Breast epithelium (tissue), 4 donors: ENCODE measurements at regions not wholly inside any gene's neighbourhood (a gene's known extent, or its start where the extent isn't known, plus 50 kb on each side); places are given as distances from the start of the nearest gene placed in this dataset.
"Not testable (repeated sequence)": the region's sequence is repeated elsewhere in the genome, so short reads cannot be mapped to it uniquely, and the experiment has no call there.

Source experiments
- DNase-seq, 2 donors: peaks; one replicate each; pipeline ENCODE4 v3.0.0-alpha.2; 2019; ENCODE audit warnings: low spot score in 2 of 2
- H3K27ac ChIP-seq, 2 donors: fragments of 200-600 bp; sonication (generic) in 1 of 2; one replicate each; pipeline ENCODE4 v1.5.1; 2016 to 2019; ENCODE audit warnings: mild to moderate bottlenecking in 1 of 2
- H3K27me3 ChIP-seq, 2 donors: fragments of 200-600 bp; sonication (generic) in 1 of 2; one replicate each; pipeline versions ENCODE4 v1.5.1 to v1.6.0; 2017 to 2019; ENCODE audit warnings: control low read depth in 1 of 2, mild to moderate bottlenecking in 1 of 2
- H3K36me3 ChIP-seq: fragments of 200-600 bp; one replicate; pipeline ENCODE4 v1.5.1; 2019
- H3K4me1 ChIP-seq, 2 donors: fragments of 200-600 bp; sonication (generic); one replicate each; pipeline ENCODE4 v1.5.1; 2016 to 2019; ENCODE audit warnings: control low read depth in 1 of 2
- H3K4me3 ChIP-seq, 3 donors: fragments of 200-600 bp; sonication (generic); 1 replicate in 2 of 3; 2 replicates in 1 of 3; pipeline ENCODE4 v1.5.1; 2016 to 2019; ENCODE audit warnings: mild to moderate bottlenecking in 3 of 3, moderate library complexity in 2 of 3
- H3K9me3 ChIP-seq, 2 donors: fragments of 200-600 bp; sonication (generic) in 1 of 2; one replicate each; pipeline ENCODE4 v1.5.1; 2016 to 2019; ENCODE audit warnings: control low read depth in 1 of 2
- CTCF ChIP-seq, 3 donors: fragments of 450-650 bp; IDR thresholded peaks; one replicate each; pipeline ENCODE4 v1.5.1; 2016 to 2017; ENCODE audit warnings: antibody characterized with exemption in 3 of 3, mild to moderate bottlenecking in 3 of 3, moderate library complexity in 3 of 3
- POLR2A ChIP-seq: fragments of 450-650 bp; IDR thresholded peaks from one replicate; pipeline ENCODE4 v1.6.1; 2016; ENCODE audit warnings: antibody characterized with exemption, mild to moderate bottlenecking, moderate library complexity
- POLR2AphosphoS5 ChIP-seq, 3 donors: sonication (generic); formaldehyde crosslinking; IDR thresholded peaks; one replicate each; pipeline ENCODE4 v1.6.1; 2017; ENCODE audit warnings: antibody characterized with exemption in 3 of 3
- intact Hi-C: fragments of 100-400 bp; cut with DNase I; formaldehyde crosslinking; loops from one replicate; pipeline ENCODE4 v1.15.1; 2023; ENCODE audit warnings: low total_unique reads

- intact Hi-C loops: no loop called here
- no peak overlapping the region for H3K27ac ChIP-seq
- TF ChIP-seq POLR2A: no peak
- TF ChIP-seq CTCF (IDR thresholded peaks at IDR 0.05): no peak
- TF ChIP-seq POLR2AphosphoS5 (IDR thresholded peaks at IDR 0.05): no peak
- no peaks in the 10 kb centered on the region for H3K36me3 ChIP-seq
- no peaks in the 10 kb centered on the region for H3K4me1 ChIP-seq
- no peaks in the 10 kb centered on the region for H3K27me3 ChIP-seq
- no peaks in the 10 kb centered on the region for H3K9me3 ChIP-seq
- H3K4me3 ChIP-seq: no peak overlapping the region
- no peak for DNase-seq
These were observed 140.2 kb downstream of the EMB start for GRCh38 chr5:50300878-50301277.

GRCh38 chr5:50299896-50300295 lies 141.2 kb downstream of the EMB start:
- H3K36me3 ChIP-seq: no peaks in the 10 kb centered on the region
- no peaks in the 10 kb centered on the region for H3K9me3 ChIP-seq
- H3K27me3 ChIP-seq: no peaks in the 10 kb centered on the region
- no peak overlapping the region for H3K27ac ChIP-seq
- TF ChIP-seq POLR2AphosphoS5 (IDR thresholded peaks at IDR 0.05) (no peak), POLR2A (no peak), CTCF (IDR thresholded peaks at IDR 0.05) (no peak)
- intact Hi-C loops: no loop called here
- no peaks in the 10 kb centered on the region for H3K4me1 ChIP-seq
- no peak overlapping the region for H3K4me3 ChIP-seq
- no peak for DNase-seq

- Histone ChIP-seq H3K27me3 (no peaks in the 10 kb centered on the region), H3K4me3 (no peak overlapping the region), H3K27ac (no peak overlapping the region), H3K36me3 (no peaks in the 10 kb centered on the region), H3K9me3 (peaks cover 0 to 5% of the 10 kb centered on the region in 2 donors), H3K4me1 (no peaks in the 10 kb centered on the region)
- intact Hi-C loops: no loop called here
- no peak for DNase-seq
- TF ChIP-seq POLR2AphosphoS5 (IDR thresholded peaks at IDR 0.05) (no peak), POLR2A (no peak), CTCF (IDR thresholded peaks at IDR 0.05) (no peak)
These were observed 148.2 kb downstream of the EMB start for GRCh38 chr5:50292735-50293394.

GRCh38 chr5:50280461-50280860 lies 160.6 kb downstream of the EMB start:
- H3K27me3 ChIP-seq, H3K36me3 ChIP-seq, DNase-seq, H3K4me3 ChIP-seq, H3K27ac ChIP-seq, H3K4me1 ChIP-seq, intact Hi-C loops: not testable (repeated sequence)
- peaks cover 0 to 15% of the 10 kb centered on the region in 2 donors for H3K9me3 ChIP-seq
